GM19463 (cell line): ENCODE measurements at regions not wholly inside any gene's neighbourhood (a gene's known extent, or its start where the extent isn't known, plus 50 kb on each side); places are given as distances from the start of the nearest gene placed in this dataset.

ENCODE experiments used
- ATAC-seq: cut with Tn5 transposase; IDR thresholded peaks from one replicate; pipeline ENCODE4 v1.9.1; 2021; ENCODE audit warnings: mild to moderate bottlenecking, moderate library complexity; ENCODE audit not compliant: unreplicated experiment

GRCh38 chr11:130582981-130583380 lies 134.5 kb downstream of the ADAMTS15 start:
- ATAC-seq = no peak

- no peak for ATAC-seq
Measured at GRCh38 chr11:130583801-130584211, 135.4 kb downstream of the ADAMTS15 start.

DNA sequence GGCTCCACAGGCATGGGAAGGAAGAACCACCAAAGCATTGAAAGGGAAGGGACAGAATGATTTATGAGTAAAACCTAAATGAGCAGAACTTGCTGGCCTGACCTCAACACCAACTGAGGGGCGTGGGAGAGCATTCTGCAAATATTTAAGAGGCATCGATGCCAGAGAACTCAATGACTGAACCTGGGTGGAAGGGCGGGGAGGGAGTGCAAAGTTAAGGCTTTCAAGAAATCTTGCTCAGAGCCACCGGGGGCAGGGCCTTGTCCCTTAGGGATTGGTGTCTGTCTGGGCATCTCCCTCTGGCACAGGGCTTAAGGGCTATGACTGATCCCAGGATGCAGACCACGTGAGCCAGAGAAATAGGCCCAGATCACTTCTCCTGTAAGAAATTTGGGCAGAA lies 137.1 kb downstream of the ADAMTS15 start:
- no peak for ATAC-seq

DNA sequence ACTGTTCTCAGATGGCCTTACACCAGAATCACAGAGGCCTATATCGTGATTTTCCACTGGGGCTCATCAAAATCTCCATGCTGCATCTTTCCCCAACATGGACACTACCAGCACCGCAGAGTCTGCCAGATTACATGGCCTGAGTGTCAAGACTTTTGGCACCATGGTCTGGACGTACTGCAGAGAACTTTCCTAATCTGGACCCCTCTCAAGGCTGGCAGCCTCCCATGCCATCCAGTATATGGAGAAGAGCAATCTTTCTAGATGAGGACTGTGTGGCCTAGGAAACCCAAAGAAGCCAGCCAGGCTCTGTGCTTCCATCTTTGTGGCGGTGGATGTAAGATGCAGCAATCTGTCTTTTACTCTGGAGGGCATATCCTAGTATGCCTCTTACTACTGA lies 139.2 kb downstream of the ADAMTS15 start:
- ATAC-seq = no peak

- ATAC-seq = no peak
Measured at GRCh38 chr11:130588471-130588870, 140.0 kb downstream of the ADAMTS15 start.

DNA sequence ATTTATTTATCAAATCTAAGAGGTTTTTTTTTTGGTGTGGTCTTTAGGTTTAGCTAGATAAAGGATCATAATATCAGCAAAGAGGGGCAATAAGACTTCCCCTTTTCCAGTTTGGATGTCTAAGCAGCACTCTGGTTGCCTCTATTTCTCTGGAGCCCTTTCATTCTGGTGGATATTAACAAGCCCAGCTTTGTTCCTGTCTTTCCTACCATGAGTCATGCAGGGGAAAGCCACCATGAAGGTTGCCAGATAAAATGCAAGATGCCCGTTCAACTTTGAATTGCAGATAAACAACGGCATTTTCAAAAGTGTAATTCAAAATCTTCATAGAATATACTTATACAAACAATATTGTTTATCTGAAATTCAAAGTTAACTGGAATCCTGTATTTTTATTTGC lies 143.6 kb downstream of the ADAMTS15 start:
- ATAC-seq = no peak

DNA sequence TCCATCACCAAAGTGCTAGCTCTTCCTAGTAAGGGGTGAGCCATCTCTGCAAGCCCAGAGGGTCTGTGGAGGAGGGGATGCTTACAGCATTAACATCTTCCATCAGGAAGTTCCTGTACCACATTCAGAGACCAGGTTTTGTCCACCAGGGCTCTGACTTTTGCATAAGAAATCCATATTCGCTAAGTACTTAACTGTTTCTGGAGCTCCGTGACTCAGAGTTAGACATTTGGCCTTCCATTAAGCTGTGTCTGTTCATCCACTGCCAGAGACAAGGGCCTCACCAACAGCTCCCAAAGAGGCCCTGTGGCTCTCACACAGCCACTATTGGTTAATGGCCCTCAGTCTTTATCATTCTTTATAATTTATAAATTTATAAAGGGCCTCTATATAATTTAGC lies 144.6 kb downstream of the ADAMTS15 start:
- ATAC-seq = no peak

DNA sequence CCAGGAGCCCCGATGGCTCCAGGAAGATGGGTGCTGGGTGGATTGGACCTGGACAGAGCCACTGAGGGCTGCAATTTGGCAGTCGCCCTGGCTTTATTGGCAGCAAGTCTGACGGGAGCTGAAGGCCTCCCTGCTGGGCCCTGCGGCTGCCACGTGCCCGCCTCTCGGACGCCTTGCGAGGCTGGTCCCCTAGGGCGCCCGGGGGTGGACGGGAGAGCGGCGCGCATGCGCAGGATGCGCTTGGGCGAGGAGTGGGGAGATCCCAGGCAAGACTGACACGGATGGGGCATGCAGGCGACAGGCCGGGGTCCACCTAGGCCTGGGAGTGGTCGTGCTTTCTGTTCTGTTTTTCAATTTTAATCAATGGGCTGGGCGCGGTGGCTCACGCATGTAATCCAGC lies 150.0 kb downstream of the ADAMTS15 start:
- ATAC-seq = no peak

- no peak for ATAC-seq
Measured at GRCh38 chr11:130599073-130599654, 150.7 kb downstream of the ADAMTS15 start.

- no peak for ATAC-seq
Measured at GRCh38 chr11:130600139-130600538, 151.7 kb downstream of the ADAMTS15 start.

GRCh38 chr11:130600616-130601015 lies 152.2 kb downstream of the ADAMTS15 start:
- ATAC-seq = no peak

- no peak for ATAC-seq
Measured at GRCh38 chr11:130601141-130601540, 152.7 kb downstream of the ADAMTS15 start.

GRCh38 chr11:130601764-130602460 lies 153.5 kb downstream of the ADAMTS15 start:
- ATAC-seq = no peak

GRCh38 chr11:130602641-130603334 lies 154.3 kb downstream of the ADAMTS15 start:
- ATAC-seq = no peak

DNA sequence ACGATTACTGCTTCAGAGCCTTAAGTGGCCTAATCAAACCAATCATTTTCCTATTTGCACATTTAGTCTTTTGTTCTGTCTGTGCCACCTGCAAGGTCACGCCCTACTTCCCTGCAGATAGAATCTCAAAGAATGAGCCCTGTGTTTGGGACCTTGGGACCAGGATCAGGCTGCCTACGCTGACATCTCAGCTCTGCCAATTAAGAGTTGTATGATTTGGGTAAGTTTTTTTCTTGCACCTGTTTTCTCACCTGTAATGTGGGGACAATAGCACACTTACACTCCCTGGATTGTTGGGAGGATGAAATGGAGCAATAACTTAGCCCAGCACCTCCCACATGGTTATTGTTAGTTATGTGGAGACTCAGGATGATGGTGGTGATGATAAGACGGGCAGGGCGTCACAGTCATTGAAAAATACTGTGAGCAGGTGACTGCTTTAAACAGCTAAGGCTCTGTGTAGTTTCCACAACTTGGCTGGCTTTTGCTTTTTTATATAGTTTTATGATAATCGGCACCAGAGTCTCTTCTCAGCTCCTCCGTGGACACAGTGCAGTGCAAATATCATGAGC lies 155.0 kb downstream of the ADAMTS15 start:
- ATAC-seq = no peak

DNA sequence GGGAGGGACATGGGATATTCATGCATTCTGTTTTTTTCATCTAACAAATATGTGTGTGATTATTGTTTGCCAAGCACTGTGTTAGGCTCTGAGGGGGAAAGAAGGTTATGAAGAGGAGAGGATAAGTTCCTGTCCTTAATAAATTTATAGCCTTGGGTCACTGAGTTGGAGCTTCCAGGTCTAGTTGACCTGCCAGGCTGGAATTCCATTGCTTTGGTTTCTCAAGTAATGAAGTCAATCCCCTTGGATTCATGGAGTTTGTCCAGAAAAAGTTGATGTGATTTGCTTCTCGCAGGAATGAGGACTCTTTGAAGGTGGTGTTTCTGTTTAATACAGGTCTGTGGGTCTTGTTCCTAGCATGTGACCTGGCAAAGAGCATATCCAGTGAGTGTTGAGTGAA lies 156.2 kb downstream of the ADAMTS15 start:
- no peak for ATAC-seq

DNA sequence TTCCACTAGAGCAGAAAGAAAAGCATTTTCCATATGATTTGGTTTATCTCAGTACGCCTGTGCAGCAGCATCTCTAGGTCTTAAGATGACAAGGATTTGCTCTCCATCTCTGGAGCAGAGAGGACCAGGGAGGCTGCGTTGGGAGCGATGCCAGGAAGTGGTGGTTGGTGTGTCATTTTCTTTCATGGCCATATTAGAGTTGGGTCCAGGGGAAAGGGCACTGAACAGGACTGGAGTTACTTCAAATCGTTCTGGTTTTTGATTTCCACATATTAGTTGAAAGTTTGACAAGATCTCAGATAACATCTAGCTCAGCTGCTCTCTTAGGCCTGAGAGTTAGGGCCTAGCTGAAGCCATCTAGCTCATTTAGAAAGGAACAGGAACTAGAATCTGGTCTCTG lies 157.7 kb downstream of the ADAMTS15 start:
- ATAC-seq = no peak

DNA sequence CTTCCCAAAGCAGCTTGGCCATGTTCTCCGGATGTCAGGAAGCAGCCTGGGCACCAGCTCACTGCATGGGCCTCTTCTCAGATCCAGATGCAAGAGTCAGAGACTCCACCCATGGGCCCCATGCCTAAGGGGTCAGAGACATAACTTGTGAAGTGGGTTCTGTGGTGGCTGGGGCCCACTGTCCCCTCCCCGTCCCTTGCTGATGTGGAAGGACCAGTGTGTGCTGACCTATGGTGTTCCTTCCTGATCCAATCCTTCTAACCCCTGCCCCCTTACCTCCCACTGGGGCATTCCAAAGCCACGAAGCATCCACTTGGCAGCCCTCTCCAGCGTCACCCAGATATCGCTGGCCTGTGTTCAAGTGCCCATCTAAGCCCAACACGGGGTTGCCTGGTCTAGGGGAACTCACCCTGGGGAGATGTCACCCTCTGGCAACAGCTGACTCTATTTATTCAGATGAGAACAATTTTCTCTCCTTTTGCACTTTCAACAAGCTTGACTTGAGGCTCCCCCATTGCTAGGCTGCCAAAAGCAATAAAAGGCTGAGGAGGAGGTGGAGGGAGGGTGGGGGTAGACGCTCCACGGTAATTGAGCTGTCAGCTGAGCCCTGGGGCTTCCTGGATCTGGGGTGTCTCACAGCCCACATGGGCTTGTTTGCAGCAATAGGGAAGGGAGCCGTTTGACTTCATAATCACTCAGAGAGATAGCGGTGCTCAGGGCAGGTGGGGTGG lies 158.5 kb downstream of the ADAMTS15 start:
- ATAC-seq = no peak

DNA sequence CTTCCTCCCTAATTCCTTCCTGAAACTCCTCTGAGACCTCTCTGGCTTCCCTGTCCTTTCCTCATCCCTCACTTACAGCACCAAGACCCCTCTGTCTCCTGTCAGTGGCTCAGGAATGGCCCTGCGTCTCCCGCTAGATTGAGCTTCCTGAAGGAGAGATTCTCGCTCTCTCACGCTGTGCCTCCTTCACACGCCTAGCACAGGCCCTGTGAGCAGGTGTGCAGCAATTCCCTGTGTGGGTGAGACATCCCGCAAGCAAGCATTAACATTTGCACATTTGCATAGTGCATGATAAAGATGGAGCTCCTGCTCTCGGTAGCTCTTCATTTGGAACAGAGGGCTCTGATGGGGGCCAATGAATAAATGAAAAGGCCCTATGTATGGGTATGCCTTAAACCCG lies 159.8 kb downstream of the ADAMTS15 start:
- no peak for ATAC-seq

- no peak for ATAC-seq
Measured at GRCh38 chr11:130609121-130610035, 160.9 kb downstream of the ADAMTS15 start.
